GM12891 (cell line): ENCODE measurements at regions not wholly inside any gene's neighbourhood (a gene's known extent, or its start where the extent isn't known, plus 50 kb on each side); places are given as distances from the start of the nearest gene placed in this dataset.

ENCODE experiments used
- DNase-seq: peaks from one replicate; pipeline ENCODE4 v3.0.0; 2011; ENCODE audit warnings: low spot score; ENCODE audit not compliant: insufficient read length
- FAIRE-seq: peaks from 2 replicates; lab custom pipeline; 2011; peaks lifted over from hg19 to GRCh38; lab: Jason Lieb, UNC
- PAX5 ChIP-seq: IDR thresholded peaks from 2 replicates; pipeline ENCODE4 v1.6.1; 2011; ENCODE audit warnings: low read length, moderate library complexity, mild to moderate bottlenecking; ENCODE audit not compliant: insufficient read depth, severe bottlenecking
- POLR2A ChIP-seq: IDR thresholded peaks from 2 replicates; pipeline ENCODE4 v1.6.1; 2011; ENCODE audit warnings: low read depth, low read length, control low read depth
- POLR2AphosphoS5 ChIP-seq: IDR thresholded peaks from 2 replicates; pipeline ENCODE4 v1.6.1; 2011; ENCODE audit warnings: low read depth, low read length, control low read depth
- POU2F2 ChIP-seq: IDR thresholded peaks from 2 replicates; pipeline ENCODE4 v1.6.1; 2011; ENCODE audit warnings: low read depth, mild to moderate bottlenecking, control low read depth, low read length, moderate library complexity
- SPI1 ChIP-seq: IDR thresholded peaks from 2 replicates; pipeline ENCODE4 v1.6.1; 2011; ENCODE audit warnings: low read depth, low read length, control low read depth
- TAF1 ChIP-seq: IDR thresholded peaks from 2 replicates; pipeline ENCODE4 v1.6.1; 2011; ENCODE audit warnings: low read depth, low read length, control low read depth

DNA sequence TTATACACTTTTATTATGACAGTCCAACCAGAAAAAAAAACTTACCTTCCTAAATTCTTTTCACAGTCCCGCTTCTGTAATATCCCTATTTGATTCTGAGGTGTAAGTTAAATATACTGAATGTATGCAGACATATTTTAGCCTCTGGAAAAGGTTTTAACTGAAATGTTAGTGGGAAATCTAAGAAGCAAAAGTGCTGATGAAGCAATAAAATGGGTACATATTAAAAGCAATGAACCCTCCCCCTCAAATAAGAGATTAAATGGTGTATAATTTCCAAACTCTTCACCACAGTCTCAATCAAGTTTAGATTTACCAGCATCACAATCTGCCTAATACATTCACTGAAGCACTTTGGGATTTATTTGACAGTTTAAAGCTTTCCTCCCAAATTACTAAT is 688.3 kb upstream of the DIAPH2 start:
- FAIRE-seq (no peak), DNase-seq (no peak)
- TF ChIP-seq POLR2AphosphoS5 (no peak), SPI1 (no peak), POU2F2 (no peak), POLR2A (no peak), PAX5 (no peak), TAF1 (no peak)

DNA sequence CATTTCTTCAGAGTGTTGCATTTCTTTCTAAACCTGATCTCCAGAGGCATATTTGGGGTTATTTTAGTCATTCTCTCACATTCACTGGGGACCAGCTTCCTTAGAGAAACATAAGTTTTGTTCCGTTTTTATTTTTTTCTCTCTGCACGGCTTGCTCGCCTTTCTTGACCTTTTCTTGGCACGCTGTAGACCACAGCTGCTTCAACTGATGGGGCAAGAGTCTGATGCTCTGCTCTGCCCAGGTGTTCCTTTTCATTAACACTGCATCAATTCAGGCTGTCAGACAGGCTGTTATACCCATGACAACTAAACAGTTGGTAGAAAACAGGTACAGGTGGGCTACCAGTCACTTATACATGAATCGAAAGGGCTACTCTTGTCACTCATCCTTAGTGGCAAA is 682.2 kb upstream of the DIAPH2 start:
- DNase-seq = no peak
- no peak for FAIRE-seq
- no peak for TF ChIP-seq PAX5
- no peak for TF ChIP-seq POLR2A
- TF ChIP-seq POLR2AphosphoS5 = no peak
- no peak for TF ChIP-seq TAF1
- TF ChIP-seq SPI1 = no peak
- no peak for TF ChIP-seq POU2F2

DNA sequence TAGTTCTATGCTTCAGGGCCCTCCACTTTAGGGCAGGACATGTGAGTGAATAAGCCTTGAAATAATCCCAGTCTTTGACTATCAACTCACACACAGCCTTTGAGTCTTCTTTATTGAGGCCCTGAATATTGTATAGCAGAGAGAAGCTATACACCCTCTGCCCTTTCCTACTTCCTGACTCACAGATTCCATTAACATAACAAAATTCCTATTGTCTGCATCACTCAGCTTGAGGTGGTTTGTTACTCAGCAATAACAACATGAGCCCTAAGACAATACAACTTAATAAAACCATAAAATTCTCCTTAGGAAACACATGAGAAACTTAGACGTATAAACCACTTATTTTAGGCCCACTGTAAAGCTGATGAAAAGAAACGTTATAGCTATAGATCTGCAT is 680.3 kb upstream of the DIAPH2 start:
- TF ChIP-seq POLR2AphosphoS5 = no peak
- no peak for TF ChIP-seq PAX5
- TF ChIP-seq POLR2A = no peak
- no peak for TF ChIP-seq TAF1
- TF ChIP-seq SPI1 = no peak
- no peak for TF ChIP-seq POU2F2
- DNase-seq (no peak), FAIRE-seq (no peak)

DNA sequence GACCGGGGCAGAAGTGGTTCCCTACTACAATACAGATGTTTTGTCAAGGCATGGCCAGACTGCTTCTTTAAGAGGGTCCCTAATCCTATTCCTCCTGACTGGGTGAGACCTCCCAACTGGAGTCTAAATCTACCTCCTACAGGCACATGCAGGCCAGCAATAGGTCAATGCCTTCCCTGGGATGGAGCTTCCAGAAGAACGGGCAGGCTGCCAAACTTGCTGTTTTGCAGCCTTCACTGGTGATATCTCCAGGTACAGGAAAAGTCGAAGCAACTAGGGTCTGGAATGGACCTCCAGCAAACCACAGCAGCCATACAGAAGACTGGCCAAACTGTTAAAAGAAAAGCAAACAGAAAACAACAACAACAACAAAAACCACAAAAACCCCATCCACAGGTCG is 678.4 kb upstream of the DIAPH2 start:
- DNase-seq (no peak), FAIRE-seq (no peak)
- TF ChIP-seq POU2F2 = no peak
- TF ChIP-seq POLR2AphosphoS5 = no peak
- TF ChIP-seq POLR2A = no peak
- TF ChIP-seq PAX5 = no peak
- TF ChIP-seq TAF1 = no peak
- no peak for TF ChIP-seq SPI1

DNA sequence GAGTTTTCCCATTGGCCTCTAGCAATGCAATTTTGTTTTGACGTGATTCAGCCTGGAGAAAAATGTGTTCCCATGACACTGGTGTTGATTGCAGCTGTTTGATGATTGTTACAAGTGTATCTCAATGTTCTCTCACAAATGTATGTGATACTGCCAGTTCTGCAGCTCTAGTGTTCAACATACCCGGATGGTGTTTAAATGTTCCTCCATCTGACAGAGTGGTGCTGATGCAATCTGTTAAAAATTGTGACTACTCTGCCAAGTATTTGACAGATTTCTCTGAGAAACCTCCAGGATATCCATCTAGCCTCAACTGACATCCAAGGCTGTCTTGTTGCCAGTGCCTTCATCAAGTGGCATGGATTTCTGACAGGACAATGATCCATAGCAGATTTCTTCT is 657.2 kb upstream of the DIAPH2 start:
- no peak for DNase-seq
- TF ChIP-seq PAX5 = no peak
- TF ChIP-seq POU2F2 = no peak
- no peak for TF ChIP-seq TAF1
- no peak for TF ChIP-seq POLR2AphosphoS5
- no peak for TF ChIP-seq POLR2A
- TF ChIP-seq SPI1 = no peak
- no peak for FAIRE-seq

DNA sequence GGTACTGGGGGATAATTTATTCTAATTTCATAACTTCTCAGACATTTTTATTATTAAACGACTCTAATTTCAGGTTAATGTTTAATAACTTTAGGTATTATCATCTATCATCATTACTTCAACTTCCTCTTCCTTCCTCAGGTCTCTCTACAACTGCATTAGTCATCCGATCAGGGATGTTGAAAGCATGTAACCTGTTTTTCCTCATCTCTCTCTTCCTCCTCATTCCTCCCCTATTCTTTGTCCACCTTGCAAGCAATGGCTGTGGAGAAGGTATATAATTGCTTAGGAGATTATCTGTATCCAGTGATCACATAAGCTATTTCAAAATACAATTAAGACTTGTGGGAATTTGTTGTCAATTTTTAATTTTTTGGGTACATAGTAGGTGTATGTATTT is 632.6 kb upstream of the DIAPH2 start:
- TF ChIP-seq POLR2AphosphoS5 (no peak), POLR2A (no peak), TAF1 (no peak), PAX5 (no peak), POU2F2 (no peak), SPI1 (no peak)
- no peak for DNase-seq
- no peak for FAIRE-seq

DNA sequence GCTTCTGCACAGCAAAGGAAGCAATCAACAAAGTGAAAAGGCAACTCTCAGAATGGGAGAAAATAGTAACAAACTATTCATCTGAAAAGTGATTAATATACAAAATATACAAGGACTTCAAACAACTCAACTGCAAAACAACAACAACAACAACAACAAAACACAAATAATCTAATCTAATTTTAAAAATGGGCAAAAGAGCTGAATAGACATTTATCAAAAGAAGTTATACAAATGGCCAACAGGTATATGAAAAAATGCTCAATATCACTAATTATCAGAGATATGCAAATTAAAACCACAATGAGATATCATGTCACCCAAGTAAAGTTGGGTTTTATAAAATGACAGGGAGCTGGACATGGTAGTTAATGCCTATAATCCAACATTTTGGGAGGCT is 602.8 kb upstream of the DIAPH2 start:
- no peak for FAIRE-seq
- TF ChIP-seq SPI1 (no peak), POLR2AphosphoS5 (no peak), PAX5 (no peak), POLR2A (no peak), POU2F2 (no peak), TAF1 (no peak)
- DNase-seq = no peak

DNA sequence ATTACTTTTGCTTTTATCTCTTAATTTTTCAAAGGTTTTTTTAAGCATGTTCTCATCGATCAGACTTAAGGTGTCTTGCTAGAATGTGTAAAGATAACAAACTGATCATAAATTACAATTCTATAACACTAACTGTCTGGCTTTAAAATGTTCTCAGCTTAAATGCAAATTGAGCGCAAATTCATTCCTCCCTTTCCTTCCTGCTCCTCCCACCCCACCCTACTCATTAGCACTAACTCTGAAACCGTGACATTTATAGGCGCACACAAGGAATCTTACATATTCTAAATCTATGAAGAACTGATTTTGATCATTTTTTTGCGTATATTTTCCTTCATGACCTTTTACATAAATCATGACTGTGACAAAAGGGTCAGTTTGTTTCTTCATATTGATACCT is 590.0 kb upstream of the DIAPH2 start:
- no peak for FAIRE-seq
- DNase-seq = no peak
- no peak for TF ChIP-seq POLR2A
- TF ChIP-seq SPI1 = no peak
- TF ChIP-seq TAF1 = no peak
- TF ChIP-seq PAX5 = no peak
- no peak for TF ChIP-seq POU2F2

DNA sequence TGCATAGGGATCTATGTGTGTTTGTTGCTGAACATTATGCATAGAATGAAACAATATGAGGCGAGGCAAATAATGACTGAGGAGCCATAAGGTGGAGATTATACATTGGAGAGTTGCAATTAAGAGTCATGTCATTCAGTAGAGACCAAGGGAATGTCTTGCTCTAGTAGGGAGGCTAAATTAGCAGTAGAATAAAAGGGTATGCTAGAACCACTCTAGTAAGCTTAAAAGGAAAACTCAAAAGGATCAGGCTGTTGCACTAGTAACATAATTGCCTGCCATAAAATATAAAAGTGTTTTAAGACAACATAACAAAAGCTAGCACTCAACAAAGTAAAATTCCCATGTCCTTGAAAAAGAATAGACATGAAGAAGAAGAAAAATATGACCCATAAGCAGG is 586.2 kb upstream of the DIAPH2 start:
- FAIRE-seq = no peak

DNA sequence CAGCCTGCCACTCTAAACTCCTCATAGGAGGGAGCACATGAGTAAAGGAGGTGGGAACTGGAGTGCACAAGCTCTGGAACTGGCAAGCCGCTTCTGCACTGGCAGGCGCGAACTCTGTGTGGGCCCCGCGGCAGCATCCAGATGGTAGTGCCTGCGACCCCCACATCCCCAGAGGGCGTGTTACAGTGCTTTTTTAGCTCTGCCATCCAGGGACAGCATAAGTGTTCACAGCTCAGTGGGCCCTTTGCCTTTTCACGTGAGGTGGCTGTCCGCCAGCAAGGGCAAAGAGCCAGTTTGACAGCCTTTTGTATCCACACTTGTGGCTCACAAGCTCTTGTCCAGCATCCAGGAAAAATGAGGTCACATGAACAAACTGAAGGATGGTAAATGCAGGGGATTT is 581.6 kb upstream of the DIAPH2 start:
- DNase-seq (no peak), FAIRE-seq (no peak)

More for the DNA sequence above, 586.2 kb upstream of the DIAPH2 start:
- no peak for DNase-seq
- TF ChIP-seq POU2F2 = no peak
- TF ChIP-seq PAX5 = no peak
- no peak for TF ChIP-seq POLR2AphosphoS5
- TF ChIP-seq TAF1 = no peak
- no peak for TF ChIP-seq POLR2A
- no peak for TF ChIP-seq SPI1

More for the DNA sequence above, 581.6 kb upstream of the DIAPH2 start:
- TF ChIP-seq SPI1 = no peak
- TF ChIP-seq TAF1 = no peak
- no peak for TF ChIP-seq POU2F2
- no peak for TF ChIP-seq POLR2AphosphoS5
- no peak for TF ChIP-seq POLR2A
- TF ChIP-seq PAX5 = no peak
